Testis (tissue), 2 donors: ENCODE measurements at regions not wholly inside any gene's neighbourhood (a gene's known extent, or its start where the extent isn't known, plus 50 kb on each side); places are given as distances from the start of the nearest gene placed in this dataset.

Source experiments
- DNase-seq: peaks from one replicate; pipeline ENCODE4 v3.0.0-alpha.2; 2019
- H3K27ac ChIP-seq, 2 donors: fragments of 200-600 bp; sonication (generic); one replicate each; pipeline ENCODE4 v1.5.1; 2019
- H3K27me3 ChIP-seq: fragments of 200-600 bp; sonication (generic); one replicate; pipeline ENCODE4 v1.5.1; 2019
- H3K36me3 ChIP-seq: fragments of 200-600 bp; sonication (generic); one replicate; pipeline ENCODE4 v1.5.1; 2017; ENCODE audit warnings: low read depth; ENCODE audit errors: missing control alignments
- H3K4me1 ChIP-seq: fragments of 200-600 bp; sonication (generic); one replicate; pipeline ENCODE4 v1.5.1; 2019
- H3K4me3 ChIP-seq, 2 donors: fragments of 200-600 bp; sonication (generic); one replicate each; pipeline ENCODE4 v1.5.1; 2017 to 2019
- H3K9me3 ChIP-seq: fragments of 200-600 bp; sonication (generic); one replicate; pipeline ENCODE4 v1.5.1; 2017
- CTCF ChIP-seq, 3 experiments: fragments of 450-650 bp in 2 of 3; fragments of 200-600 bp in 1 of 3; sonication (generic) in 1 of 3; IDR thresholded peaks; one replicate each; pipeline ENCODE4 v1.5.1; 2016 to 2019; ENCODE audit warnings: antibody characterized with exemption in 3 of 3, mild to moderate bottlenecking in 2 of 3, moderate library complexity in 1 of 3
- POLR2A ChIP-seq: fragments of 450-650 bp; IDR thresholded peaks from one replicate; pipeline ENCODE4 v1.6.1; 2017; ENCODE audit warnings: antibody characterized with exemption, mild to moderate bottlenecking, moderate library complexity
- WGBS, 2 donors: methylation state at CpG; one replicate each; pipeline ENCODE4 v1.1.5; 2018; 5-methylcytosine and 5-hydroxymethylcytosine counted together
- intact Hi-C: fragments of 100-400 bp; cut with DNase I; formaldehyde crosslinking; loops from one replicate; pipeline ENCODE4 v1.15.1; 2023; ENCODE audit warnings: low total_unique reads

- Histone ChIP-seq H3K4me1 (no peaks in the 10 kb centered on the region), H3K27ac (no peak overlapping the region), H3K27me3 (no peaks in the 10 kb centered on the region), H3K4me3 (no peak overlapping the region), H3K9me3 (no peaks in the 10 kb centered on the region), H3K36me3 (no peaks in the 10 kb centered on the region)
- 49 to 55% methylated on average over 1 of the region's 1 CpG for WGBS, 2 donors
- DNase-seq: no peak
- intact Hi-C loops: no loop called here
- TF ChIP-seq POLR2A (no peak), CTCF (IDR thresholded peaks at IDR 0.05) (no peak)
Measured at GRCh38 chr4:65096630-65097029, 573.7 kb downstream of the EPHA5 start.

GRCh38 chr4:65089666-65090065 lies 580.6 kb downstream of the EPHA5 start:
- Histone ChIP-seq H3K4me3 (no peak overlapping the region), H3K27me3 (no peaks in the 10 kb centered on the region), H3K9me3 (no peaks in the 10 kb centered on the region), H3K36me3 (no peaks in the 10 kb centered on the region), H3K4me1 (no peaks in the 10 kb centered on the region), H3K27ac (no peak overlapping the region)
- no peak for DNase-seq
- intact Hi-C loops: no loop called here
- TF ChIP-seq CTCF (IDR thresholded peaks at IDR 0.05): peak in 1 of 3 experiments; percentile 14
- no peak for TF ChIP-seq POLR2A

GRCh38 chr4:65083076-65083475 lies 587.2 kb downstream of the EPHA5 start:
- H3K36me3 ChIP-seq: no peaks in the 10 kb centered on the region
- no peak overlapping the region for H3K27ac ChIP-seq
- TF ChIP-seq CTCF (IDR thresholded peaks at IDR 0.05) (no peak), POLR2A (no peak)
- no peaks in the 10 kb centered on the region for H3K9me3 ChIP-seq
- no peaks in the 10 kb centered on the region for H3K27me3 ChIP-seq
- DNase-seq: no peak
- WGBS, 2 donors: 41 to 44% methylated on average over 3 of the region's 3 CpGs
- intact Hi-C loops: no loop called here
- no peaks in the 10 kb centered on the region for H3K4me1 ChIP-seq
- no peak overlapping the region for H3K4me3 ChIP-seq

GRCh38 chr4:65071564-65071963 lies 598.7 kb downstream of the EPHA5 start:
- no peaks in the 10 kb centered on the region for H3K9me3 ChIP-seq
- H3K36me3 ChIP-seq: no peaks in the 10 kb centered on the region
- H3K4me3 ChIP-seq: no peak overlapping the region
- intact Hi-C loops: no loop called here
- H3K27me3 ChIP-seq: no peaks in the 10 kb centered on the region
- WGBS, 2 donors: 77 to 93% methylated on average over 1 of the region's 1 CpG
- no peak overlapping the region for H3K27ac ChIP-seq
- H3K4me1 ChIP-seq: no peaks in the 10 kb centered on the region
- no peak for TF ChIP-seq CTCF (IDR thresholded peaks at IDR 0.05)
- no peak for TF ChIP-seq POLR2A
- DNase-seq: no peak

GRCh38 chr4:65069177-65069576 lies 601.1 kb downstream of the EPHA5 start:
- Histone ChIP-seq H3K27ac (no peak overlapping the region), H3K9me3 (no peaks in the 10 kb centered on the region), H3K4me3 (no peak overlapping the region), H3K4me1 (no peaks in the 10 kb centered on the region), H3K36me3 (no peaks in the 10 kb centered on the region), H3K27me3 (no peaks in the 10 kb centered on the region)
- intact Hi-C loops: no loop called here
- no peak for TF ChIP-seq CTCF (IDR thresholded peaks at IDR 0.05)
- TF ChIP-seq POLR2A: no peak
- no peak for DNase-seq
- 72 to 100% methylated on average over 2 to 6 of the region's 6 CpGs for WGBS, 2 donors
